Adrenal gland (tissue), 5 donors: ENCODE measurements at regions not wholly inside any gene's neighbourhood (a gene's known extent, or its start where the extent isn't known, plus 50 kb on each side); places are given as distances from the start of the nearest gene placed in this dataset.

Experiments
- POLR2A ChIP-seq, 2 donors: fragments of 450-650 bp; IDR thresholded peaks; one replicate each; pipeline ENCODE4 v1.6.1; 2017; ENCODE audit warnings: antibody characterized with exemption in 2 of 2, mild to moderate bottlenecking in 2 of 2, moderate library complexity in 1 of 2
- TF ChIP-seq, protein P1 (sequence below), 6 experiments: fragments of 450-650 bp in 4 of 6; fragments of 200-600 bp in 2 of 6; sonication (generic) in 1 of 6; IDR thresholded peaks; 1 replicate in 5 of 6; 2 replicates in 1 of 6; pipeline versions ENCODE4 v1.5.1 to v1.8.0; 2016 to 2021; ENCODE audit warnings: antibody characterized with exemption in 6 of 6, mild to moderate bottlenecking in 2 of 6, moderate library complexity in 1 of 6
- donor health status: DM: no; HTN: no; CAD: no.

DNA sequence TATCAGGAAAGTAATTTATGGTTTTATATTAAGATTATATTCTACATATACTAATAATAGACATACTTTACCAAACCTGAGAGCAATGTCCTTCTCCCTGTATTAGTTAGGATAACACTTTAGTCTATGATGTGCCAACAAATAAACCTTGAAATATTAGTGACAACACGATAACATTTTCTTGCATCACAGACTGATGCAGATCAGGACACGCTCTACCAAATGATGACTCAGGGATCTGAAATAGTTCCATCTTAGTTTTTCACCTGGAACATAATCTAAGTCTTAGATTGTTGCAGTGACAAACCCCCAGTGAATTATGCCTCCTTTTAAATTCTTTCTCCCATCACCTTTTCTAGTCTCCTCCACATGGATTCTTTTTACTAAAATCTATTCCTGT lies 214.2 kb downstream of the CLCN4 start:
- TF ChIP-seq, protein P1, sequence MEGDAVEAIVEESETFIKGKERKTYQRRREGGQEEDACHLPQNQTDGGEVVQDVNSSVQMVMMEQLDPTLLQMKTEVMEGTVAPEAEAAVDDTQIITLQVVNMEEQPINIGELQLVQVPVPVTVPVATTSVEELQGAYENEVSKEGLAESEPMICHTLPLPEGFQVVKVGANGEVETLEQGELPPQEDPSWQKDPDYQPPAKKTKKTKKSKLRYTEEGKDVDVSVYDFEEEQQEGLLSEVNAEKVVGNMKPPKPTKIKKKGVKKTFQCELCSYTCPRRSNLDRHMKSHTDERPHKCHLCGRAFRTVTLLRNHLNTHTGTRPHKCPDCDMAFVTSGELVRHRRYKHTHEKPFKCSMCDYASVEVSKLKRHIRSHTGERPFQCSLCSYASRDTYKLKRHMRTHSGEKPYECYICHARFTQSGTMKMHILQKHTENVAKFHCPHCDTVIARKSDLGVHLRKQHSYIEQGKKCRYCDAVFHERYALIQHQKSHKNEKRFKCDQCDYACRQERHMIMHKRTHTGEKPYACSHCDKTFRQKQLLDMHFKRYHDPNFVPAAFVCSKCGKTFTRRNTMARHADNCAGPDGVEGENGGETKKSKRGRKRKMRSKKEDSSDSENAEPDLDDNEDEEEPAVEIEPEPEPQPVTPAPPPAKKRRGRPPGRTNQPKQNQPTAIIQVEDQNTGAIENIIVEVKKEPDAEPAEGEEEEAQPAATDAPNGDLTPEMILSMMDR (IDR thresholded peaks at IDR 0.05) = no peak
- TF ChIP-seq POLR2A (IDR thresholded peaks at IDR 0.05) = no peak
